T-helper 22 cell (primary cell): ENCODE measurements at regions not wholly inside any gene's neighbourhood (a gene's known extent, or its start where the extent isn't known, plus 50 kb on each side); places are given as distances from the start of the nearest gene placed in this dataset.

Experiments used
- DNase-seq: peaks from one replicate; pipeline ENCODE4 v3.0.0-alpha.2; 2020; ENCODE audit warnings: low read depth

DNA sequence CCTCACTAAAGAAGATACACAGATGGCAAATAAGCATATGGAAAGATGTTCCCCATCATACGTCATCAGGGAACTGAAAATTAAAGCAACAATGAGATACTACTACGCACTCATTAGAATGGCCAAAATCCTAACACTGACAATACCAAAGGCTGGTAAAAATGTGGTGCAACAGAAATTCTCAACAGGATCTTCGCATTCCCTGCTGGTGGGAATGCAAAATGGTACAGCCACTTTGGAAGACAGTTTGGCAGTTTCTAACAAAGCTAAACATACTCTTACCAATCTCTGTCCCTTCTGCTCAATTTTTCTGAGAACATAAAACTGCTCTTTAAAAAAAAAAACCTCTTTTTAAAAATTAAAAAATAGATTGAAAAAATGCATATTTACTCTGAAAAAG lies 300.2 kb downstream of the FBXW7 start:
- no peak for DNase-seq

DNA sequence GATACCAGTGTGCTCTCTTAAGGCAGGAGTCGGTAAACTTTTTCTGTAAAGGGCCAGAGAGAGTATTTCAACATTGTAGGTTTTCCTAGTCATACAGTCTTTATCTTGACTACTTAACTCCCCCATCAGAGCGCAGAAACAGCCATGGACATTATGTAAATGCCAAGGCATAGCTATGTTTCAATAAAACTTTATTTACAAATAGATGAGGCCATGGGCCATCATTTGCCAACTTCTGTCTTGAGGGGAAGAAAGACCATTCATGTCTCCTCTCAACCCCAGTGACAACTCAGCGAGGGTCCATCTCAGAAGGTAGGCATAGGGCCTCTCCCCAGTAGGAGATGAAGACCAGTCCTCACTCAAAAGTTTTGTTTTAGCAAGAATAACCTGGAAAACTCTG lies 301.3 kb downstream of the FBXW7 start:
- DNase-seq = no peak

DNA sequence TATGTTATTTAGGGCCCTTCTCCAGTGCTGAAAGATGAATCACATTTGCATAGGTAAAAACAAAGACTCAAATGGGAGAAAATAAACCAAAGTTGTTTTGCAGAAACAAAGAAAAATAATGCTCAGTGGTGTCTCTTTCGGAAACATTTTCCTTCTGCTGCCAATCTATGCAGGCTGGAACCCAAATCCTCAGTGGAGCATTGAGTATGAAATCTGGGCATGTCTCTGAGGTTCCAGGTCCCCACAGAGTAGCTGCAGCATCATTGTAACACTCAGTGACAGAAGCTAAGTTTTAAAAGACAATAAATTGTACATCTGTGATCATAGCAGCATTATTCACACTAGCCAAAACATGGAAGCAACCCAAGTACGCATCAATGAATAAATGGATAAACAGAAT lies 303.6 kb downstream of the FBXW7 start:
- no peak for DNase-seq

DNA sequence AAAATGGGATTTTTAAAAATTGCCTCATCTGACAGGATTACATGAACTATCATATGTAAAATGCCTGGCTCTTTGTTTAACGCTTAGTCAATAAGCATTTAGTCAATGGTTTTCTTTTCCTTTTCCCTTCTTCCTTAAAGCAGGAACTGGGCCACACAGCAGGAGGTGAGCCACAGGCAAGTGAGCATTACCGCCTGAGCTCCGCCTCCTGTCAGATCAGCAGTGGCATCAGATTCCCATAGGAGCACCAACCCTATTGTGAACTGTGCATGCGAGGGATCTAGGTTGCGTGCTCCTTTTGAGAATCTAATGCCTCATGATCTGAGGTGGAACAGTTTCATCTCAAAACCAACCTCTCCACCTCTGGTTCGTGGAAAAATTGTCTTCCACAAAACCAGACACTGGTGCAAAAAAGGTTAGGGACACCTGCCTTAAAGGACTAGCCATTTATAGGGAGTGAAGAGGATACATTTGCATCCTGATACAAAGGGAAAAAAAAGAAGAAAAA lies 306.1 kb downstream of the FBXW7 start:
- DNase-seq = no peak

DNA sequence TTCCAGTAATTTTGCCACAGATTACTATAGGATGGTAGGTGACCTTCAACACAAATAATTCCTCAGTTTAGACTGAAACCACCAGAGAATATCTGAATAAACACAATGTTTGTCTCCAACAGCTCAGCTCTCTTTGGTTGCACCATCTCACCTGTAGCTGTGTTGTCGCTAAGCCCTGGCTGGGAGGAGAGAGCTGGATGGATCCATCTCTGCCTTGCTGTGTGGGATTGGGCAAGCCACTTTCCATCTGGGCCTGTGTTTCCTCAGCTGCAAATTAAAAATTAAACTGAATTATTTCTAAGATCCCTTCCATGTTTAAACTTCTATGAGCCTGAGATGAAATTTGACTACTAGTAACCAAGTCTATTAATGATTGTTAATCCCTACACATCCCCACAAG lies 310.2 kb downstream of the FBXW7 start:
- DNase-seq = no peak

DNA sequence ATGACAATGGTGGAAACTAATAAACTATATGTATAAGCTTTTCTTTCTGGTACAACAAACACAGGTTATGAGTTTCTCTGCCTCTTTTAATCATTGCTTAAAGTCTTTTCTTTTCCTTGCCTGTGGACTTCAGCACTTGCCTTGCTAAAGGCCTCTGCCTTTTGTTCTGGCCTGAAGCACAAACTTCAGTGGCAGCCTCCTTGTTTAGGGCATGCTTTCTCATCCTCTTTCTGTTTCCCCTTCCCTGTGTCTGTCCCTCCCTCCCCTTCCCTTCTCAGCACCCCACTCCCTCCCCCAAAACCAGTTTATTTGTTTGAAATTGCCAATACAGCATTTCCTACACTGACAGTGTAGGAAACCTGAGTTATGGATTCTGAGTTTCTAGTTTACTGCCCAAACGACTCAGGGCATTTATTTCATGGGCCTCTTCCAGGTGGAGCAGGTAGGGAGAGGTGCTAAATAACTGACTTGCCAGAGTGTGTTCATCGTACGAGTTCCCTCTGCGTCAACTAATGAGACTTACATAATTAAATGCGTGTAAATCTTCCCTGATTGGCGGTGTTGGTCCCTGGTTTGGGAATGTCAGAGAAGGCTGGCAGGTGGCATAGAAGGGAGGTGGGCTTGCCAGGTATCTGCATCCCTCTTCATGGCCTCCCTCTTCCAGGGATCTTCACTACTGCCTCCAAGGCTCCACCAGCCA lies 311.0 kb downstream of the FBXW7 start:
- DNase-seq = no peak

DNA sequence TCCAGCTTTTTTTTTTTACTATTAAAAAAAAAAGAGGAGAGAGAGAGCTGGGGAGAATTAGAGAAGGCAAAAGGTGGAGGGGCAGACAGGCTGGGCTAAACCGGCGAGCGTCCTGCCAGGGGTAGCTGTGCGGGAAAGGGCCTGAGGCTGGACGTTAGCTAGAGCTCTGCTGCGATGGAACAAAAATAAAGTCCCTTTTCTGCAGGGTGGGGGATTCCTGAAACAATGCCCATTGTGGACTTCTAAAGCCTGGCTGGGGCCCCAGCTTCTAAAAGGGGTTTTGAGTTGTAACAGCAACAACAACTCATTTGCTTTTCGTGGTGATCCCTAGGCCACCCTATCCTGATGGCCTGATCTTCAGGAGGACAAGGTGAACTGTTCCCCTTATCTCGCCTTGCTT lies 311.7 kb downstream of the FBXW7 start:
- no peak for DNase-seq

DNA sequence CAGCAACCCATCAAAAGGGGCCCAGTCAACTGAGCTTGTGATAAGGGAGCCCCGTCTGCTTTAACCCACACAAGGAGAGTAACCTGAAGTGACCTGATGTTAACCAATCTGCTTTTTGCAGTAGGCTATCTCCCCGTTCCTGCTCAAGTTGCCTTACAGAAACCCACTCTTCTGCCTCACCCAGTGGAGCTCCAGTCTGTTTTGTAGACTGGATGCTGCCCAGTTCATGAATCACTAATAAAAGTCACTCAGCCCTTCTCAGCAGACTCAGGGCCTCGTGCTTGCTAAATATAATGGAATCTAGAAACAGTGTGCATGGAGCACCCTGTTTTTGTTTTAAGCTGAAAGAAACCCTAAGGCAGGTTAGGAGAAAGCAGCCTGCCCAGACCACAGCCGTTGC lies 312.3 kb downstream of the FBXW7 start:
- DNase-seq = no peak

DNA sequence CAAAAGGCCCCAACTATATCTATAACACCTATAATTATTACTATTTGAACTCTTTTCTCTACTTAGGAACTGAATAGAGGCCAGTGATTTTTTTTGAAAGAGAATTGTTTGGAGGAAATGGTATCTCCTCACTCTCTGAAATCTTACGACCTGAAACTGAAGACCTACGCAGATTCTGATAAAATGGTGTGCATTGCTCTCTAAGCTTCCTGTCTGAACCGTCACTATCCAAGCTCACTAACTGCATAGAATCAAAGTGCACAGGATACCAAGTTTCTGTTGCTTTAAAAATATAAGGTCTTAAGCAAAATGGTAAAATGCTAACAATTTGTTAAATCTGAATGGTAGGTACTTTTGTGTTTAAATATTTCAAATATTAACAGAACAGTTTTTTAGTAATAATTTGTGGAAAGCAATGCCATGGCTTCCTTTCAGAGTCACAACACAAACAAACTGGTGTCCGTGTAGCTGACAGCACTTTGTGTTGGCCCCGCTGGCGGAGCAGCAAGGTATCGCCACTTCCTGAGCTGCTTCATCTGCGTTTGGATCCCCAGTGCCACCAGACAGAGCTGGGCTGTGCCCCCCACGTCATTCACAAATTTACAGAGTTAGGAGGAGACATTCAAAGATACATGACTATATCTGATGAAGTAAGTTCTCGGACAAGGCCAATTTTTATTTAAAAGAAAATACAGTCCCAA lies 313.9 kb downstream of the FBXW7 start:
- no peak for DNase-seq

DNA sequence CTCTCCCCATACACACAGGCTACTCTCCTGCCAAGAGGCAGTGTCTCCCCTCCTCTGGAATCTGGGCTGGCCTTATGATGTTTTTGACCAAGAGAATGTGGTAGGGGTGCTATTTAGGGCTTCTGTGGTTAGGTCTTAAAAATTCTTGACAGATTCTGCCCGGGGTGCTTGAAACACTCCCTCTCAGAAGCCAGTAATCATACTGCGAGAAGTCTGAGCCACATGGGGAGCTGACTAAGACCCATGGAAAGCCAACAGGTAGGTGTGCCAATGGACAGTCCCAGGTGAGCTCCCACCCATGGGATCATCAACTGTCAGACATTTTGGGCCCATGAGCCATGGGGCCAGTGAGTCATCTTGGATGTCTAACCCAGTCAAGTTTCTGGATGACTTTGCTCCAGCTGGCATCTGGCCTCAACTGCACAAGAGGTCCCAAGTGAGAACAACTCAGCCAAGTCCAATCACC lies 315.7 kb downstream of the FBXW7 start:
- DNase-seq = no peak

DNA sequence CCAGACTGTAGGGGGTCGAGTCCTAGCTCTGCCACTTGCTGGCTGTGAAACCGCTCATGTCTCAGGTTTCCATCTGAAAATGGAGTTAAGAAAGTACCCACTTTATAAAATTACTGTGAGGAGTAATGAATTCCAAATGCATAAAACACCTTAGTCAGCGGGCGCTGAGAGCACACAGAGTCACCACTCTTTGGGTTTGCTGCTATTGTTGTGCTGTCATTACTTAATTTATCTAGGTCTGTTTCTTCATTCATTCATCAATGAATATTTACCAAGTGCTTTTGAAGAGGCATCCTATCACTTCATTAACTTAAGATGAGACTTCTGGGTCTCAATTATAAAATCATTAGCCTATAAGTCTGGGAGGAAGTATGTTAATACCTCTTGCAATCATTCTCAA lies 317.3 kb downstream of the FBXW7 start:
- DNase-seq = no peak

DNA sequence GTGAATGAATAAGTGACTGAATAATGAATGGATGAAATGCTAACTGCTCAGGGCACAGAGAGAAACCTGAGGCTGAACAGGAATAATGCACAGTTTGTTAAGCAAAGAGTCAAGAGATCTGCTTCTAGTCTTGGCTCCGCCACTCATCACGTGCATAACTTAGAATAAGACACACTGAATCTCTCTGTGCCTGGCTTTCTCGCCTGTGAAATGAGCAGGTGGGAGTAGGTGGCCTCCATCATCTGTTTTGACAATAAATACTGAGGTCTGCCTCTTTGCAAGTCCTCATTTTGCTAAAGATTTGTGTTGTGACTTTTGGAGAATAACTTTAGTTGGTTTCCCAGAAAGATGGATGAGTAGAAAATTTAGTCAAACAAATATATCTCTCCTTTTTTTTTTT lies 318.0 kb downstream of the FBXW7 start:
- DNase-seq = no peak

DNA sequence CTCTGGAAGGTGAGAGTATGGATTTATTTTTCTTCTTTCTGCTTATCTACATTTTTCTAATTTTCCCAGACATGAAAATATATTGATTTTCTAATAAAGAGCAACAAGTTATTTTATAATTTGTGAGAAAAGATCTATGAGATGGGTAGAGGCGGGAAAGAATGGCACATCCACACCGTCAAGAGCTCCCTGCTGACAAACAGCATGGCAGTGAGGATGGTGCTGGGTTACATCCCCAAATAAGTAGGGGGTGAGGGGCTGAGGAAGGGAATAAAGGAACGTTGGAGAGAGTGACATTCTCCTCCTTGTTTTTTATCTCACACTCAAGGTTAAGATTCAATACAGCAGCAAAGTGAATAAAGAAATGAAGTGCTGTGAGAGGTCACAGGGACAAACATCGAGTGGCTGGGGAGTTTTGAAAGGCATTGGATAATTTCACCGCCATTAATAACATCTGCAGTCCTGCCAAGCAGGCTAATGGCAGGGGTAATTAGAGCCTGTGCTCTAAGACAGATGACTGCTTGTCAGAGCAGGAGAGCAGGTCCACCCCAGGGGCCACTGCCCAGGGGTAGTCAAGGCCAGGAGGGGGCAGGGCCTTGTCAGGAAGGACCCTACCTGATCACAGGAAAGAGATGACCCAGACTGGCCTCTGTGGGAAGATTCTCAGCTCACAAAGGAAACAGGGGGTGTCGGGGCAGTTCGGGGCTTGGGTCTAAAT lies 323.8 kb downstream of the FBXW7 start:
- no peak for DNase-seq

DNA sequence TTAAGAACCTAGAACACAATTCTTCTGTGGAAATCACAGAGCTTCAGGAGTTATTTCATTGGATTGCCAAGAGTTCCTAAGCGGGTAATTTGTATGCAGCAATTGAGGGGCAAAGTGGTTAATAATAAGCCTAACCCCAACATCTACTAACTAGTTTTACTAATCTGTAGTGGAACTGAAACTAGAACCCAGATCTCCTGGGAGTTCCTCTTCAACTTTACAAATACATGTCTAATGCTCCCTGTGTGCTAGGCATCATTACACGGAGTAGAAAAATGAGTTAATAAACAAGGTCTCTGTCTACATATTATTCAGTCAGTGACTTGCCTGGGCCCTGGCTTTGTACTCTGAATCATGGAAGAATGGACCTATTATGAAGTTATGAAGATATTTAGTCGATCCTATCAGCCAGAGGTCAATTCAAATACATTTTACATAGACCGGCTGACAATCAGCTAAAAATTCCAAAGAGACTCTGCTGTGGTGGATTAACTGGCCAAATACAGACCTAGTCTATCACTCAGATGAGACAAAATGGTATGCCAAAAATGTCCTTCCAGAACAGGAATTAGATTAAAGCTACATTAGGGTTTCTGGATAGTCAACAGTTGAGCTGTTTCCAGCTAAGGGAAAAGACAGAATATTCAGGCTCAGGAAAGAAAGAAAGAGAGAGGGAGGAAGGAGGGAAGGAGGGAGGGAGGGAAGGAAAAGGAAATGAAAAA lies 326.0 kb downstream of the FBXW7 start:
- DNase-seq = no peak

DNA sequence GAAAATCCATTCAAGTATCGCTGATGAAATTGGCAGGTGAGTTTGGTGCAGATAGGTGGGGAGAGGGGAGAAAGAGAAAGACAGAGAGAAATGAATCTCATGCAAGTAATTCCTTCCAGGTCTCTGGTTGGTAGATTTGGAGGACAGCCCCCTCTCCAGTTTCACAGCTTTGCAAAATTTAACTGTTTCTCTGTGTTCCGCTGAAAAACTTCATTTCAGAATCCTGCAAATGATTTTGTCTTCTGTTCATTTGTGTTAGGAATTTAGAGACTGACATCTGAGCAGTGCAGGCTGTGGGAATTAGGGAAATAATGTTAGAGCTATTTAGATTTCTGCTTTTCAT lies 328.5 kb downstream of the FBXW7 start:
- DNase-seq = no peak

DNA sequence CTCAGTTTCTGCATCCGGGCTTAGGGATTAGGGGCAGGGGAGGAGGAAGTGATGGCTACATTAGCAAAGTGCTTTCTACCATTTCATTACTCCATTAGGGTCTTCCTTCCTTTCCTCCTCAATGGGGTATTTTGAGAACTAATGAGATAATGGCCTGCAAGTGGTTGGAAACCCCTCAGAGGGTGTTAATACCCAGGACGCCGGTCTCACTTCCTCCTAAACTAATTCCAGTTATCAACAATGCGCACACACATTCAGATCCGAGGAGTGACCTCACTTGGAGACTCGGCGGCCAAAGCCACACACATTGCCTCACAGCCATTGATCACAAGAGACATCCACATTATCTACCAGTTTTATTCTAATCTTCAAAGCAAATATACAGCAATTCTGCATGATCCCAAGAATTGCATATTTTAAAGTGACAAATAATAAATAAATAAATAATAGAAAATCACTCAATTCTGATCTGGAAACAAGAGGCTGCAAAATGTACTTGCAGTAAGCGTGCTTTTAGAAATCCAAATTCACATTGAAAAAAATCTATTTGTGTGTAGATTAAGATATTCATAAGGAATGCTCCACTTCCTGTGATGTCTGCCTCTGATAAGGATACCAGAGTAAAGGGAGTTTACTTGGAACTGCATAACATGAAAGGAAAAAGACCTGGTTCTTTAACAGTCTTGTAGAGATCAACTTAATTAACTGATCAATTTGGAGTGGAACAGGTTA lies 329.1 kb downstream of the FBXW7 start:
- no peak for DNase-seq

DNA sequence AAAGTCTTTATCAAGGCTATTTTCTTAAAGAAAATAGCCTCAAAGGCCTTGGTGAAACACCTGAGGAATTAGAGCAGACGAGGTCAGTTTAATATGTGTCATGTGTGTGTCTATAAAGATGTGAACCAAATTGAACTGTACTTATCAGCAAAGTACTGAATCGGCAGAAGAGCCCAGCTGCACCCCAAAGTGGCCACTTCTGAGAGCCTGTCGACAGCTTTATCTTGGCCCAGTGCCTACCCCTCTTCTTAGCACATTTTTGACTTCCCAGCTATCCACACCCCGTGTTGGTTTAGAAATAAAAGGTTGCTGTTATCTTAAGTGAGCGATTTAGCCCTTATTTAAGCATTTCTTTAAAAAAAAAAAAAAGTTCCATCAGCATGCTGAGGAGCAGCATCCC lies 329.7 kb downstream of the FBXW7 start:
- DNase-seq = no peak

DNA sequence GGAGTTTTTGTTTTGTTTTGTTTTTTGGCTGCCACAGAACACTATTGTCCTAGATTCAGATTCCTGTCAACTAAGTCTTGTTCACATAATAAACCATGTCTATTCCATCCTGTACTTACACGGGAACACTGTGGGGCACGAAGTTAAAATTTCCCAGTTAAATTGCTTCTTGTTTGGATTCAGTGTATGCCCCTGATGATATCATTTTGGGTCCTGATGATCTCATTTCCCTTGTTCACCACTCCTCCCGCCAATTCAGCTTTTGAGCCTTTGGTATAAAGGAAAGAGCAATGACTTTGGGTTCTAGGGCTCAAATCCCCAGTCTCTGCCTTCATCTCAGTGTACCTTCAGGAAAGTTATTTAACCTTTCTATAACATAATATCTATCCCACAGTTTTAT lies 333.5 kb downstream of the FBXW7 start:
- DNase-seq = no peak

DNA sequence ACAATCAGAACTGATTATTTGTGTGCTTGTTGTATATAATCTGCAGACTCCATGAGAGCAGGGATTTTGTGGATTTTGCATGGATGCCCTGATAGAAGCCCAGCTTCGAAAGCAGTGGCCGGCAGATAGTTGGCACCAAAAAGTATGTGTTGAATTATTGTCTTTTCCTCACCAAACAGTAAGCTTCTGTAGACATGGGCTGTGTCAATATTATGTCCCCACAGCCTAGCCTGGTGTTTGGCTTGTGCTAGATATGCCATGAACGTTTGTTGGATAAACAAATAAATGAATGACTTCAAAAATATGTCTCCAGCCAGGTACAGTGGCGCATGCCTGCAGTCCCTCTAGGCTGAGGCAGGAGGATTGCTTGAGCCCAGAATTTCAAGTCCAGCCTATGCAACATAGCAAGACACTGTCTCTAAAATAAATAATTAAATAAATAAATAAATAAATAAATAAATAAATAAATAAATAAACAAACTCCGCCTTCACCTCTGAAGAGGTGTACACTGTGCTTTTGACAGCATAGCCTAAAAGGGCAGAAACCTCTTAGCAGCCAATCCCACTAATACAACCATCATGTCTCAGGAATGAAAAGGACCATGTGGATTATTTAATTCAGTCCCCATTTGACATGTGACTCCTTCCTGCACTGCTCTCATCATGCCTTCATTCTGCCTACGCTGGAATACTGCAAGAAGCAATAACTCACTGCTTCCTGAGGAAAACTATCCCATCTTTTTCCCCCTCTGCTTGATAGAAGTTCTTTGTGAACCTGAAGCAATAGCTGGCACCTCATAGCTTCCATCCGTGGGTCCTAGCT lies 335.2 kb downstream of the FBXW7 start:
- no peak for DNase-seq

DNA sequence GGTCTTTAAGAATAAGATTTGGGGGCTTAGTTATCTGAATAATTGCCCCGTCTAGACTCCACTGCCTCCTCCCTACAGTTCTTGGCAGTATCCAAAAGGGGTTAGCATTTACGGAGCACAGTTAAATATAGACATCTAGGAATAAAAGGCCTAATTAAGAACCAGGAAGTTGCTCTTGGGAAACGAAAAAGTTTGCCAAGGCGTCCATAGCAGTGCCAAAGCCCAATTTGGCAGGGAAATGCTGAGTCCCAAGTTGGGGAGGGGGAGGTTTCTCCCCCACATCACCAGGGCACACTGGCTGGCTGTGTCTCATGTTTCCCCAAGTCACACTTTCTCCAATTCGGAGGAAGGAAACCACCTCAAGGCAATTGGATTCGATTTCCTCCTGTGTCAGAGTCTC lies 338.7 kb downstream of the FBXW7 start:
- DNase-seq = no peak

DNA sequence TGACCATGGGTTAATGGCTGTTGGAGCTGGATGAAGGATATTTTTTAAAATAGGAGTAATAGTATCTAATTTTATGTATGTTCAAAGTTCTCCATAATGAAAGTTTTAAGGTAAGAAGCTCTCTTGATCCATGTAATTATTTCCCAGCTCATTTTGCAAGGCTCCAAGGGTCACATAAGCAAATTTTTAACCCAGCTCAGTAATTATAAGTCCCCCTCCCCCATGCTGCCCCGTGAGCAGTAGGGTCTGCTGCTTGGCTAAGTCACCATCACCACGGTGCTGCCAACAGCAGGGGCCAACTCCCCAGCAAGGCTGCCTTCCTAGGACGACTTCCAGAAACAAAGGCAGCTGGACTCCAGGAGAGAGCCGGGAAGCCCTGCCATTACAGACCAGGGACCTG lies 340.0 kb downstream of the FBXW7 start:
- no peak for DNase-seq
